HL-60 (cell line): ENCODE measurements at regions not wholly inside any gene's neighbourhood (a gene's known extent, or its start where the extent isn't known, plus 50 kb on each side); places are given as distances from the start of the nearest gene placed in this dataset.

Experiments
- DNase-seq, 2 experiments: peaks; one replicate each; pipeline ENCODE4 v3.0.0-alpha.2; 2010 to 2020; ENCODE audit warnings: low read depth in 1 of 2, low spot score in 1 of 2
- H3K27ac ChIP-seq: fragments of 250-450 bp; sonication (Bioruptor Pico); replicated peaks from 2 replicates; pipeline ENCODE4 v1.5.1; 2020; ENCODE audit warnings: mild to moderate bottlenecking, moderate library complexity
- H3K27me3 ChIP-seq: fragments of 250-450 bp; sonication (Bioruptor Pico); 2 replicates; pipeline ENCODE4 v1.5.1; 2021; ENCODE audit warnings: mild to moderate bottlenecking, moderate library complexity; ENCODE audit not compliant: insufficient read depth, poor library complexity, severe bottlenecking
- H3K4me3 ChIP-seq: replicated peaks from 2 replicates; pipeline ENCODE4 v1.5.1; 2011; ENCODE audit warnings: mild to moderate bottlenecking, control low read depth, low read length; ENCODE audit not compliant: insufficient read depth
- GABPA ChIP-seq: IDR thresholded peaks from 2 replicates; pipeline ENCODE4 v1.6.1; 2012; ENCODE audit warnings: low read depth
- POLR2AphosphoS5 ChIP-seq: IDR thresholded peaks from 2 replicates; pipeline ENCODE4 v1.6.1; 2012; ENCODE audit warnings: low read depth
- REST ChIP-seq: IDR thresholded peaks from 2 replicates; pipeline ENCODE4 v1.6.1; 2012; ENCODE audit warnings: low read depth; ENCODE audit not compliant: insufficient replicate concordance
- SPI1 ChIP-seq: IDR thresholded peaks from 2 replicates; pipeline ENCODE4 v1.6.1; 2012; ENCODE audit warnings: low read depth, mild to moderate bottlenecking, borderline replicate concordance
- TF ChIP-seq, protein P1 (sequence below): IDR thresholded peaks from one replicate; pipeline ENCODE4 v1.5.1; 2011; ENCODE audit warnings: low read length, control low read depth, inconsistent platforms; ENCODE audit not compliant: insufficient read depth

DNA sequence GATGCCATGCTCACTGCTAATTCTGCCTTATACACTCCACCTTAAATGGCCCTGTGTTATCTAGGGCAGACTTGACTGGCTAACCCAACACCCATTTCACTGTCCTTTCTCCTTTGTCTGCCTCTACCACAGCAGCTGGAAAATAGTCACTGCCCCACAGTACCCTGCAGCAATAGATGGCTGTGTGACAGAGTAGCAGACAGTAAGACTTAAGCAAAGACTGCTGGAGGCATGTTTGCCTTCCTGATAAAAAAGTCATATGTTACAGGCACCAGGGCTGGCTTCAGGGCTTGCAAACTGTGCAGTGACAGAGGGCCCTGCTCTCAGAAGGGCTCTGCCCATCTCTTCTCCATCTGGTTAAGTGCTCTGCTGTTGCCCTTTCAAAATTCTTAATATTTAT, 332.6 kb upstream of the GHITM start:
- no peak overlapping the region for H3K27ac ChIP-seq
- DNase-seq = no peak
- H3K27me3 ChIP-seq = no peaks in the 10 kb centered on the region
- TF ChIP-seq POLR2AphosphoS5 = no peak
- no peak for TF ChIP-seq GABPA
- TF ChIP-seq, protein P1, sequence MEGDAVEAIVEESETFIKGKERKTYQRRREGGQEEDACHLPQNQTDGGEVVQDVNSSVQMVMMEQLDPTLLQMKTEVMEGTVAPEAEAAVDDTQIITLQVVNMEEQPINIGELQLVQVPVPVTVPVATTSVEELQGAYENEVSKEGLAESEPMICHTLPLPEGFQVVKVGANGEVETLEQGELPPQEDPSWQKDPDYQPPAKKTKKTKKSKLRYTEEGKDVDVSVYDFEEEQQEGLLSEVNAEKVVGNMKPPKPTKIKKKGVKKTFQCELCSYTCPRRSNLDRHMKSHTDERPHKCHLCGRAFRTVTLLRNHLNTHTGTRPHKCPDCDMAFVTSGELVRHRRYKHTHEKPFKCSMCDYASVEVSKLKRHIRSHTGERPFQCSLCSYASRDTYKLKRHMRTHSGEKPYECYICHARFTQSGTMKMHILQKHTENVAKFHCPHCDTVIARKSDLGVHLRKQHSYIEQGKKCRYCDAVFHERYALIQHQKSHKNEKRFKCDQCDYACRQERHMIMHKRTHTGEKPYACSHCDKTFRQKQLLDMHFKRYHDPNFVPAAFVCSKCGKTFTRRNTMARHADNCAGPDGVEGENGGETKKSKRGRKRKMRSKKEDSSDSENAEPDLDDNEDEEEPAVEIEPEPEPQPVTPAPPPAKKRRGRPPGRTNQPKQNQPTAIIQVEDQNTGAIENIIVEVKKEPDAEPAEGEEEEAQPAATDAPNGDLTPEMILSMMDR = no peak
- TF ChIP-seq REST = no peak
- no peak for TF ChIP-seq SPI1
- H3K4me3 ChIP-seq = no peak overlapping the region

DNA sequence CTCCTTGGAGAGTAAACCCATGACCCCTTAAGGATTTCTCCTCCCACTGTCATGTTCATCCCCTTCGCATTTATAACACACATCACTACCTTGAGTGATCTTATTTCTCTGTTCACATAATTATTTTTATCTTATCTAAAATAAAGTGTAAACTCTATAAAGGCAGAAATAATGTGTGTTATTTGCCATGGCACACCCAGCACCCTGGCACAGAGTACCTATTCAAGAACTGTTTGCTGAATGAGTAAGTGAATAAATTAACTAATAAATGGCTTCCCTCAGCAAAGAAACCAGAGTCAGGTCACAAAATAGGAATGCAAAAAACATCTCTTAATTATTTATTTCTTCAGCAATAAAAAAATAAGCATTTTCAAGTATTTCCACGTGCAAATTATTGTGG, 330.3 kb upstream of the GHITM start:
- no peak overlapping the region for H3K4me3 ChIP-seq
- H3K27me3 ChIP-seq = no peaks in the 10 kb centered on the region
- TF ChIP-seq REST (no peak), POLR2AphosphoS5 (no peak), GABPA (no peak), SPI1 (no peak)
- TF ChIP-seq, protein P1 = no peak
- H3K27ac ChIP-seq = no peak overlapping the region
- DNase-seq = no peak

DNA sequence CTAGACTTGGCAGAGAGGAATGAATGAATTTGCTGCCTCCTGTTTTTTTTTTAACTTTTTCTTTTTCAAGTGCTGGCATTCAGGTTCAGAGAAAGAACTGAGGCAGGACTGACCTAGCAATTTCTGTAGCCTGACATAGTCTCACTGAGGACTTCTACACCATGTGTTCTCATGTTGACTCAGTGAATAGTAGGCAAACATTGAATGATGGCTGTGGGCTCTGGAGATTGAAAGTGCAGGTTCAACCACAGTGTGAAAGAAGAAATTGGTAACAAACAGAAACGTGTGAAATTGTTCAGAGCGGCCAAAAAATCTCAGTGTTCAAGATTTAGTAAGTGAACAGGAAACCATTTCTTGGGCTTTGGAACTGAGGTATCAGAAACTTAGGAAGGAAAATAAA, 322.4 kb upstream of the GHITM start:
- TF ChIP-seq SPI1 (no peak), GABPA (no peak), REST (no peak), POLR2AphosphoS5 (no peak)
- TF ChIP-seq, protein P1 = no peak
- no peaks in the 10 kb centered on the region for H3K27me3 ChIP-seq
- H3K4me3 ChIP-seq = no peak overlapping the region
- DNase-seq = no peak
- H3K27ac ChIP-seq = no peak overlapping the region
